Panc1 (cell line): ENCODE measurements at regions not wholly inside any gene's neighbourhood (a gene's known extent, or its start where the extent isn't known, plus 50 kb on each side); places are given as distances from the start of the nearest gene placed in this dataset.

Experiments
- ATAC-seq: fragments of 200-7000 bp; cut with Tn5 transposase; 2 replicates; pipeline ENCODE4 v1.9.1; 2020; ENCODE audit warnings: mild to moderate bottlenecking, moderate library complexity
- BruUV-seq: library from RNA; stranded (reverse); fragments of 400-500 nt; replicated peaks from 2 replicates; lab custom pipeline; 2021; lab: Mats Ljungman, UMichigan
- CTCF ChIA-PET: fragments of 300-600 bp; sonication (Branson Sonifier 250); formaldehyde crosslinking; loops from one replicate; lab custom pipeline; 2022; ENCODE audit warnings: antibody characterized with exemption; lab: Charles Lee
- POLR2A ChIA-PET: fragments of 300-600 bp; sonication (Branson Sonifier 250); formaldehyde crosslinking; loops from one replicate; lab custom pipeline; 2022; ENCODE audit warnings: antibody characterized with exemption; lab: Charles Lee
- DNase-seq: peaks from one replicate; pipeline ENCODE4 v3.0.0-alpha.2; 2010; ENCODE audit warnings: low read depth, low spot score
- H3K27ac ChIP-seq: 2 replicates; pipeline ENCODE4 v1.5.1; 2011; ENCODE audit warnings: mild to moderate bottlenecking, low read length, inconsistent platforms
- H3K27me3 ChIP-seq: fragments of 200-500 bp; sonication (Bioruptor generic); 2 replicates; pipeline ENCODE4 v1.6.0; 2014; ENCODE audit warnings: low read length, inconsistent platforms; ENCODE audit not compliant: control insufficient read depth, insufficient read depth
- H3K36me3 ChIP-seq: fragments of 200-500 bp; sonication (Bioruptor generic); 2 replicates; pipeline ENCODE4 v1.5.1; 2014; ENCODE audit warnings: inconsistent platforms, mild to moderate bottlenecking, low read length, moderate library complexity; ENCODE audit not compliant: control insufficient read depth, insufficient read depth
- H3K4me1 ChIP-seq: 2 replicates; pipeline ENCODE4 v1.5.1; 2011; ENCODE audit warnings: inconsistent platforms, mild to moderate bottlenecking, low read length, moderate library complexity; ENCODE audit not compliant: control insufficient read depth, insufficient read depth
- H3K4me3 ChIP-seq, 2 experiments: 2 replicates each; pipeline ENCODE4 v1.5.1; 2011 to 2012; ENCODE audit warnings: low read depth in 2 of 2, low read length in 2 of 2, mild to moderate bottlenecking in 2 of 2, inconsistent platforms in 1 of 2, moderate library complexity in 1 of 2
- H3K9me3 ChIP-seq: fragments of 200-500 bp; sonication (Bioruptor generic); 2 replicates; pipeline ENCODE4 v1.5.1; 2014; ENCODE audit warnings: low read depth, mild to moderate bottlenecking, inconsistent platforms, low read length, moderate library complexity; ENCODE audit not compliant: control insufficient read depth, insufficient read depth
- POLR2AphosphoS5 ChIP-seq: IDR thresholded peaks from 2 replicates; pipeline ENCODE4 v1.6.1; 2012; ENCODE audit warnings: mild to moderate bottlenecking, low read depth, low read length, moderate library complexity
- SIN3A ChIP-seq: IDR thresholded peaks from 2 replicates; pipeline ENCODE4 v1.6.1; 2012; ENCODE audit warnings: low read depth, mild to moderate bottlenecking, low read length, moderate library complexity, borderline replicate concordance; ENCODE audit not compliant: insufficient read depth
- TCF7L2 ChIP-seq: IDR thresholded peaks from 2 replicates; pipeline ENCODE4 v1.6.1; 2011; ENCODE audit warnings: mild to moderate bottlenecking, low read depth, low read length, inconsistent platforms
- in situ Hi-C: cut with HindIII; loops from 2 replicates; pipeline ENCODE4 v1.10.0; 2016; ENCODE audit warnings: low sequenced_read_pairs, low pct_unique_long_range_greater_than_20kb
- intact Hi-C: fragments of 100-400 bp; cut with micrococcal nuclease; formaldehyde crosslinking; loops from one replicate; pipeline ENCODE4 v1.10.0; 2022; ENCODE audit not compliant: unreplicated experiment
- TF ChIP-seq, protein P1 (sequence below), 2 experiments: IDR thresholded peaks; 2 replicates each; pipeline ENCODE4 v1.6.1; 2011 to 2012; ENCODE audit warnings: low read depth in 2 of 2, control low read depth in 1 of 2, low read length in 1 of 2, mild to moderate bottlenecking in 1 of 2, moderate library complexity in 1 of 2; ENCODE audit not compliant: insufficient read depth in 1 of 2
- TF ChIP-seq, protein P2 (sequence below): fragments of 450-650 bp; IDR thresholded peaks from 2 replicates; pipeline ENCODE4 v1.5.1; 2017; ENCODE audit warnings: mild to moderate bottlenecking

DNA sequence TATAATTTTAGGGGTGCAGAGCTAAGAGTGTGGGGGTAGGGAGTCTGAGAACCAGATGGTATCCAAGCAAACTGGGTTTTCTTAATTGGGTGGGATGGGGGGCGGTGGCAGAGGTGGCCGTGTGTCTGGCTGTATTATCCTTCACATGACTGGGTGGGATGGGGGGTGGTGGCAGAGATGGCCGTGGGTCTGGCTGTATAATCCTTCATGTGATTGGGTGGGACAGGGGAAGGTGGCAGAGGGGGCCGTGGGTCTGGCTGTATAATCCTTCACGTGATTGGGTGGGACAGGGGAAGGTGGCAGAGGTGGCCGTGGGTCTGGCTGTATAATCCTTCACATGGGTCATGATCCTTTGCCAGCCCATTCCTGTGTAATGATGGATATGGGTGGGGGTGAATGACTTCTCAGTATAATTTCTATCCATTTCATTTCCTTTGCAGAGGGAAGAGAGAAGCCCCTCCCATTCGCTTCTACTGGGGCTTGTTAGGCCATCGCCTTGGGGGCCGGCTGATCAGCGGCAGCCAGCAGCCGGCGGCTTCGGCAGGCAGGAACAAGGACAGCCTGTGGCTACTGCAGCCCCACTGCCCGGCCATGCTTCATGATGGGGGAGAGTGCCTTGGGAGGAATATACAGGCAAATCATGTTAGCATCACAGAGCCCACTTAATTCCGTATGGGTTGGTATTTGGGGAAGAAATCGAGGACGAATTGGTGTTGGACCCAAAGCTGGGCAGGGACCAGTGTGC is 179.6 kb upstream of the MKI67 start:
- no peaks in the 10 kb centered on the region; the same call in 1 of the 2 replicates for H3K27me3 ChIP-seq
- no peaks in the 10 kb centered on the region for H3K4me1 ChIP-seq
- in situ Hi-C loops = no loop called here
- no peak overlapping the region for H3K4me3 ChIP-seq
- TF ChIP-seq SIN3A = no peak
- TF ChIP-seq POLR2AphosphoS5 = no peak
- TF ChIP-seq, protein P1, sequence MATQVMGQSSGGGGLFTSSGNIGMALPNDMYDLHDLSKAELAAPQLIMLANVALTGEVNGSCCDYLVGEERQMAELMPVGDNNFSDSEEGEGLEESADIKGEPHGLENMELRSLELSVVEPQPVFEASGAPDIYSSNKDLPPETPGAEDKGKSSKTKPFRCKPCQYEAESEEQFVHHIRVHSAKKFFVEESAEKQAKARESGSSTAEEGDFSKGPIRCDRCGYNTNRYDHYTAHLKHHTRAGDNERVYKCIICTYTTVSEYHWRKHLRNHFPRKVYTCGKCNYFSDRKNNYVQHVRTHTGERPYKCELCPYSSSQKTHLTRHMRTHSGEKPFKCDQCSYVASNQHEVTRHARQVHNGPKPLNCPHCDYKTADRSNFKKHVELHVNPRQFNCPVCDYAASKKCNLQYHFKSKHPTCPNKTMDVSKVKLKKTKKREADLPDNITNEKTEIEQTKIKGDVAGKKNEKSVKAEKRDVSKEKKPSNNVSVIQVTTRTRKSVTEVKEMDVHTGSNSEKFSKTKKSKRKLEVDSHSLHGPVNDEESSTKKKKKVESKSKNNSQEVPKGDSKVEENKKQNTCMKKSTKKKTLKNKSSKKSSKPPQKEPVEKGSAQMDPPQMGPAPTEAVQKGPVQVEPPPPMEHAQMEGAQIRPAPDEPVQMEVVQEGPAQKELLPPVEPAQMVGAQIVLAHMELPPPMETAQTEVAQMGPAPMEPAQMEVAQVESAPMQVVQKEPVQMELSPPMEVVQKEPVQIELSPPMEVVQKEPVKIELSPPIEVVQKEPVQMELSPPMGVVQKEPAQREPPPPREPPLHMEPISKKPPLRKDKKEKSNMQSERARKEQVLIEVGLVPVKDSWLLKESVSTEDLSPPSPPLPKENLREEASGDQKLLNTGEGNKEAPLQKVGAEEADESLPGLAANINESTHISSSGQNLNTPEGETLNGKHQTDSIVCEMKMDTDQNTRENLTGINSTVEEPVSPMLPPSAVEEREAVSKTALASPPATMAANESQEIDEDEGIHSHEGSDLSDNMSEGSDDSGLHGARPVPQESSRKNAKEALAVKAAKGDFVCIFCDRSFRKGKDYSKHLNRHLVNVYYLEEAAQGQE (IDR thresholded peaks at IDR 0.05; ENCODE audit: insufficient read depth in 1 of 2, low read depth in 2 of 2, low read length in 1 of 2) = no peak
- BruUV-seq = no TSS peak
- no peak overlapping the region for H3K27ac ChIP-seq
- ATAC-seq (no peak), DNase-seq (no peak)
- no peaks in the 10 kb centered on the region for H3K9me3 ChIP-seq
- ChIA-PET CTCF (no interaction called here), POLR2A (no interaction called here)
- intact Hi-C loops = no loop called here
- no peaks in the 10 kb centered on the region for H3K36me3 ChIP-seq

DNA sequence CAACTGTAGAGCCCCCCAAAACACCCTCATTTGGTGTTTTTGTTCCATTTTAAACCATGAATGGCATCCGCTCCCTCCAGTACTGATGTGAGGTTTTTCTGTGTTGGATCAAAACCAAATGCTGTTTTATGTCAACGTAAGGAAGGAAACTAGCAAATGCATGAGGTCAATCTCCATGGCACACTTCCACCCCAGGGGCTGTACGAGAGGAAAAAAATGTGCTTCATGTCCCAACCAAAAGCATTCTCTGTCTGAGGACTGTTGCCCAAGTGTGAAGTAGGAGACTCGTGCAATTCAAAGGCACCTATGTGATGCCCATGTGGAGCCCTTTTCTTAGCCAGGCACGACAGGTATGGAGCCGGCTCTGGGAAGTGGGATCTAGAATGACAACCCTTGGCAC is 180.3 kb upstream of the MKI67 start:
- H3K27me3 ChIP-seq = no peaks in the 10 kb centered on the region; the same call in 1 of the 2 replicates
- H3K9me3 ChIP-seq = no peaks in the 10 kb centered on the region
- no peak for ATAC-seq
- H3K4me1 ChIP-seq = no peaks in the 10 kb centered on the region
- in situ Hi-C loops = no loop called here
- H3K4me3 ChIP-seq = no peak overlapping the region
- TF ChIP-seq TCF7L2 = no peak
- TF ChIP-seq, protein P2, sequence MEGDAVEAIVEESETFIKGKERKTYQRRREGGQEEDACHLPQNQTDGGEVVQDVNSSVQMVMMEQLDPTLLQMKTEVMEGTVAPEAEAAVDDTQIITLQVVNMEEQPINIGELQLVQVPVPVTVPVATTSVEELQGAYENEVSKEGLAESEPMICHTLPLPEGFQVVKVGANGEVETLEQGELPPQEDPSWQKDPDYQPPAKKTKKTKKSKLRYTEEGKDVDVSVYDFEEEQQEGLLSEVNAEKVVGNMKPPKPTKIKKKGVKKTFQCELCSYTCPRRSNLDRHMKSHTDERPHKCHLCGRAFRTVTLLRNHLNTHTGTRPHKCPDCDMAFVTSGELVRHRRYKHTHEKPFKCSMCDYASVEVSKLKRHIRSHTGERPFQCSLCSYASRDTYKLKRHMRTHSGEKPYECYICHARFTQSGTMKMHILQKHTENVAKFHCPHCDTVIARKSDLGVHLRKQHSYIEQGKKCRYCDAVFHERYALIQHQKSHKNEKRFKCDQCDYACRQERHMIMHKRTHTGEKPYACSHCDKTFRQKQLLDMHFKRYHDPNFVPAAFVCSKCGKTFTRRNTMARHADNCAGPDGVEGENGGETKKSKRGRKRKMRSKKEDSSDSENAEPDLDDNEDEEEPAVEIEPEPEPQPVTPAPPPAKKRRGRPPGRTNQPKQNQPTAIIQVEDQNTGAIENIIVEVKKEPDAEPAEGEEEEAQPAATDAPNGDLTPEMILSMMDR = no peak
- H3K27ac ChIP-seq = no peak overlapping the region
- intact Hi-C loops = no loop called here
- CTCF ChIA-PET = no interaction called here
- POLR2A ChIA-PET = no interaction called here
- no peaks in the 10 kb centered on the region for H3K36me3 ChIP-seq
- BruUV-seq = no TSS peak
- DNase-seq = no peak

- Histone ChIP-seq H3K4me3 (no peak overlapping the region), H3K27me3 (no peaks in the 10 kb centered on the region; the same call in 1 of the 2 replicates), H3K4me1 (no peaks in the 10 kb centered on the region), H3K9me3 (no peaks in the 10 kb centered on the region), H3K36me3 (no peaks in the 10 kb centered on the region), H3K27ac (no peak overlapping the region)
- ChIA-PET CTCF (no interaction called here), POLR2A (no interaction called here)
- intact Hi-C loops (no loop called here), in situ Hi-C loops (no loop called here)
- ATAC-seq = no peak
- TF ChIP-seq, protein P1 (IDR thresholded peaks at IDR 0.05; ENCODE audit: insufficient read depth in 1 of 2, low read depth in 2 of 2, low read length in 1 of 2) = no peak
- no peak for DNase-seq
- no TSS peak for BruUV-seq
Measured at GRCh38 chr10:128306966-128307365, 180.7 kb upstream of the MKI67 start.
